T-helper 17 cell (primary cell): ENCODE measurements at regions not wholly inside any gene's neighbourhood (a gene's known extent, or its start where the extent isn't known, plus 50 kb on each side); places are given as distances from the start of the nearest gene placed in this dataset.

Experiments
- ATAC-seq: fragments of 150-1000 bp; cut with Tn5 transposase; 2 replicates; pipeline ENCODE4 v1.10.0; 2021; ENCODE audit warnings: mild to moderate bottlenecking, moderate library complexity
- DNase-seq, 3 donors: peaks; one replicate each; pipeline versions ENCODE4 v3.0.0 to v3.0.0-alpha.2; 2020 to 2021
- H3K9me3 ChIP-seq: one replicate; pipeline ENCODE4 v1.7.0; 2013; ENCODE audit warnings: low read length, mild to moderate bottlenecking; ENCODE audit not compliant: control insufficient read depth, poor library complexity, severe bottlenecking
- H3K27ac Mint-ChIP-seq: one replicate; pipeline ENCODE4 v1.8.0; 2022; ENCODE audit warnings: mild to moderate bottlenecking, moderate library complexity, mixed read lengths
- H3K27me3 Mint-ChIP-seq: one replicate; pipeline ENCODE4 v1.8.0; 2022; ENCODE audit warnings: mixed read lengths
- H3K36me3 Mint-ChIP-seq: one replicate; pipeline ENCODE4 v1.8.0; 2022; ENCODE audit warnings: low read depth, mixed read lengths
- H3K4me1 Mint-ChIP-seq: one replicate; pipeline ENCODE4 v1.8.0; 2022; ENCODE audit warnings: mild to moderate bottlenecking, mixed read lengths
- H3K4me3 Mint-ChIP-seq: one replicate; pipeline ENCODE4 v1.8.0; 2022; ENCODE audit warnings: mild to moderate bottlenecking, moderate library complexity, mixed read lengths

DNA sequence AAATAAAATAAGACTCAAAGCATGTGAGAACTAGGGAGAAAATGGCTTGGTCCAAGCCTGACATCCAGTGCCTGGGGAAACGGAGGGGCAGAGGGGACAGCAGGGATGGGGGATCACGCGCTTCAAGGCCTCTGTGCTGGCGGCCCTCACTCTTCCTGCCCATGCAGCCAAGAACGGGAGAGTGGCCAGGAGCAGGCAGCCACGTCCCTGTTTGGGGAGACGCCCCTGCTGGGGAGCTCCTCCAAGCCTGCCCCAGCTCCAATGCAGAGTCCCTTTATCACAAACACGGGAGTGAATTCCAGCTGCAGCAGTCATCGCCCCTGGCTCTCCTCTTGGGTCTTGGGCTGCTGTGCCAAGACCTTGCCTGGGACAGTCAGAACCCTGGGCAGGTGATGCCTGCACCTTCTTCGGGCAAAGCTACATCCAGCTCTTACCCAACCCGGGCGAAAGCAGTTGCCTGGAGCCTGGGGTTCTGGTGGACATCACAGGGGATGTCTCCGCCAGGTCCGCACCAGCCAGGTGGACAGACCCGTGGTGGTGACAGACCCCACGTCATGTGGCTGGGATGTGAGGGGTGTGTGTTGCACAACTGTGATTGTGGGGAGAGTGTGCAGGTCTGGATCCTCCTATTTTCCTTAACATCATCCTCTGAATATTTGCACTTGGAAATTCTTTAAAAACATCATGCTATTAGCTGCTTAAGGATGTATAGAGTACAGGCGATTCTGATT, 1391.3 kb downstream of the BRD1 start:
- Mint-ChIP-seq H3K4me3 (no peak overlapping the region), H3K27ac (no peak overlapping the region), H3K36me3 (no peaks in the 10 kb centered on the region), H3K4me1 (no peaks in the 10 kb centered on the region), H3K27me3 (no peaks in the 10 kb centered on the region)
- no peak for DNase-seq
- H3K9me3 ChIP-seq = no peaks in the 10 kb centered on the region
- ATAC-seq = no peak

DNA sequence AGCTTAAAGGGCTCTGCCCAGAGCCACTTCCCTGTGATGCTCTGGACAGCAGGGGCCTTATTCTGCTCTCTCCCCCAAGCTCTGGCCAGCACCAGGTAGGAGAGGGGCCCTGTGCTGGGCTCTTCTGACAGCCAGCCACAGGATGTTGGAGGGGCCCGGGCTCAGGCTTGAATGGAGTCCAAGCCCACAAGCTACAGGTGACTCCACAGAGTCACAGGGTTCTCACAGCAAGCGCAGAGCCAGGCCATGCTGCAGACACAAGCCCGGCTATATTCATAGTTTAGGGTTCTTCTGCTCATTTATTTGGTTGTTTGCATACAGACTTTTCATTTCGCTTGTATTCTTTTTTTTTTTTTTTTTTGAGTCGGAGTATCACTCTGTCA, 1392.8 kb downstream of the BRD1 start:
- Mint-ChIP-seq H3K27me3 (no peaks in the 10 kb centered on the region), H3K4me1 (no peaks in the 10 kb centered on the region), H3K36me3 (no peaks in the 10 kb centered on the region), H3K27ac (no peak overlapping the region), H3K4me3 (no peak overlapping the region)
- no peak for ATAC-seq
- H3K9me3 ChIP-seq = no peaks in the 10 kb centered on the region
- DNase-seq = no peak

DNA sequence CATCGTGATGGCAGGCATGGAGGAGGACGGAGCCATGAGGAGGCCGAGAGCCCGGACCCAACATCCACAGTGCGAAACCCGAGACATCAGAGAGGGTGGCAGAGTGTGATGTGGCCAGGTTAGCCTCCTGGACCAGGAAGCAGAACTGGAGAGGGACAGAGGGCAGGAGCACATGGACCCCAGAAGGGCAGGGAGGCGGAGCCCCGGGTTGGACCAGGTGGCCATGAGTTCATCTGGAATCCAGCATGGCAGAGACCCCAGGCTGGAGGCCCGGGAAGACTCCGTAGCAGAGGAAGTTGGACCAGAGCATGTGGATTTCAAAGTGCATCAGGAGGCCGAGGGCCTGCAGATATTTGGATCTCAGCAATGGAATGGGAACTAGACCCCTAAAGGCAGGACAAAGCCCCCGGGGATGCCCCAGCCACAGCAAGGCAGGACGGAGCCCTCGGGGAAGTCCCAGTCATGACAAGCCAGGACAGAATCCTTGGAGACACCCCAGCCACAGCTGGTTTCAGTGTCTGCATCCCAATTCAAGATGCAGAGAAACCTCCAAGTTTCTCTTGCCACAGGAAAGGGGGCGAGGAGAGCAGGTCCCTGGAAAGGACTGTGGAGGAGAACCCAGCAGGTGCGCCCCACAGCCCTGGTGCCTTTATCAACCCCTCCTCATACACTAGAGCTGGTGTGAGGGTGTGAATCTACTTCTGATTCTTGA, 1393.4 kb downstream of the BRD1 start:
- H3K4me1 Mint-ChIP-seq = no peaks in the 10 kb centered on the region
- H3K36me3 Mint-ChIP-seq = no peaks in the 10 kb centered on the region
- no peak for ATAC-seq
- no peaks in the 10 kb centered on the region for H3K9me3 ChIP-seq
- no peak overlapping the region for H3K4me3 Mint-ChIP-seq
- H3K27me3 Mint-ChIP-seq = peaks cover 2% of the 10 kb centered on the region
- no peak for DNase-seq
- no peak overlapping the region for H3K27ac Mint-ChIP-seq

DNA sequence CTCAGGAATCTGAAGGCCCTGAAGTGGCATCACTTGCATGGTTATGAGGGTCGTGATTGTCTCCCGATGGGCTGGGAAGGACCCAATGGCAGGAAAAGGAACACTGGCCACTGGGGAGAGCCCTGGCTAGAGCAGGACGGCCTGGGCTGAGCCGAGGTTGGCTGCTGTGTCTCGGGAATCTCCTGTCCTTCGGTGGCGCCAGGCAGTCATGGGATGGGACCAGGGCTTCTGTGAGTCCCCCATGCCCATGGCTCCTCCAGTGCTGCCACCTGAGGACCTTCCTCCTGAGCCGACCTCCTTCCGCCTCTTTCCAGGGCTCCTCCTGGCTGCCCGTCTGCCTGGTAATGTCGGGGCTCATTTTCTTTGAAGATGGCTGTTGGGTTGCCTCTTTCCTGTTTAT, 1394.0 kb downstream of the BRD1 start:
- H3K27ac Mint-ChIP-seq = no peak overlapping the region
- H3K9me3 ChIP-seq = no peaks in the 10 kb centered on the region
- no peak for DNase-seq
- H3K4me1 Mint-ChIP-seq = no peaks in the 10 kb centered on the region
- peaks cover 7% of the 10 kb centered on the region for H3K27me3 Mint-ChIP-seq
- no peaks in the 10 kb centered on the region for H3K36me3 Mint-ChIP-seq
- no peak for ATAC-seq
- no peak overlapping the region for H3K4me3 Mint-ChIP-seq

- no peak for DNase-seq
These were observed 1394.7 kb downstream of the BRD1 start for GRCh38 chr22:48432781-48433518.

GRCh38 chr22:48431536-48432315, 1395.9 kb downstream of the BRD1 start:
- Mint-ChIP-seq H3K36me3 (no peaks in the 10 kb centered on the region), H3K27me3 (peaks cover 9% of the 10 kb centered on the region), H3K4me3 (no peak overlapping the region), H3K27ac (no peak overlapping the region), H3K4me1 (no peaks in the 10 kb centered on the region)
- no peaks in the 10 kb centered on the region for H3K9me3 ChIP-seq
- DNase-seq (no peak), ATAC-seq (no peak)

More at GRCh38 chr22:48432781-48433518, 1394.7 kb downstream of the BRD1 start:
- Mint-ChIP-seq H3K36me3 (no peaks in the 10 kb centered on the region), H3K4me1 (no peaks in the 10 kb centered on the region), H3K27me3 (peaks cover 7% of the 10 kb centered on the region), H3K27ac (no peak overlapping the region), H3K4me3 (no peak overlapping the region)
- no peak for ATAC-seq
- H3K9me3 ChIP-seq = no peaks in the 10 kb centered on the region

- H3K9me3 ChIP-seq = no peaks in the 10 kb centered on the region
- no peaks in the 10 kb centered on the region for H3K4me1 Mint-ChIP-seq
- ATAC-seq (no peak), DNase-seq (no peak)
- H3K27ac Mint-ChIP-seq = no peak overlapping the region
- peaks cover 12% of the 10 kb centered on the region for H3K27me3 Mint-ChIP-seq
- no peaks in the 10 kb centered on the region for H3K36me3 Mint-ChIP-seq
- H3K4me3 Mint-ChIP-seq = no peak overlapping the region
These were observed 1396.7 kb downstream of the BRD1 start for GRCh38 chr22:48431014-48431413.

GRCh38 chr22:48429446-48430020, 1398.1 kb downstream of the BRD1 start:
- no peak for DNase-seq
- no peaks in the 10 kb centered on the region for H3K36me3 Mint-ChIP-seq
- H3K4me1 Mint-ChIP-seq = no peaks in the 10 kb centered on the region
- no peak for ATAC-seq
- H3K9me3 ChIP-seq = no peaks in the 10 kb centered on the region
- no peak overlapping the region for H3K27ac Mint-ChIP-seq
- H3K27me3 Mint-ChIP-seq = peaks cover 17% of the 10 kb centered on the region
- H3K4me3 Mint-ChIP-seq = no peak overlapping the region

- no peak overlapping the region for H3K27ac Mint-ChIP-seq
- H3K9me3 ChIP-seq = no peaks in the 10 kb centered on the region
- peaks cover 17% of the 10 kb centered on the region for H3K27me3 Mint-ChIP-seq
- H3K36me3 Mint-ChIP-seq = no peaks in the 10 kb centered on the region
- no peaks in the 10 kb centered on the region for H3K4me1 Mint-ChIP-seq
- H3K4me3 Mint-ChIP-seq = no peak overlapping the region
- no peak for ATAC-seq
- no peak for DNase-seq
These were observed 1398.9 kb downstream of the BRD1 start for GRCh38 chr22:48428631-48429371.

DNA sequence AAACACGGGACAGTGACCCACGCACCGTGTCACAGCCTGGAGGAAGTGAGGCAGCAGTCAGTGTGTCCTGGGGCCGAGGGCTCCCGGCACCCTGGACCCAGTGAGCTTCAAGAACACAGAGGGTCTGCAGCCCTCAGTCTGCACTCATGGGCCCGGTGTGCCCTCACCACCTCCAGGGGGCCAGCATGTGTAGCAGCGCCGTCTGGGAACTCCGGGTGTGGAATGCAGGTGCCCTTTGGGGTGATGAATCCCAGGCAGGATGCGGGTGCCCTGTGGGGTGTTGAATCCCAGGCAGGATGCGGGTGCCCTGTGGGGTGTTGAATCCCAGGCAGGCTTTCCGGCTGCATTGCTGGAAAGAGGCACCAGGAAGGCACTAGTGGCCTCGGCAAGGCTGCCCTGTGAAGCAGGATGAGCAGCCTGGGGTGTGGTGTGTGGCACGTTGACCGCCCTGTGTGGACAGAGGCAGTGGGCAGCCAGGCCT, 1399.9 kb downstream of the BRD1 start:
- Mint-ChIP-seq H3K4me3 (no peak overlapping the region), H3K27ac (no peak overlapping the region), H3K36me3 (no peaks in the 10 kb centered on the region), H3K4me1 (no peaks in the 10 kb centered on the region), H3K27me3 (peaks cover 21% of the 10 kb centered on the region)
- DNase-seq (no peak), ATAC-seq (no peak)
- no peaks in the 10 kb centered on the region for H3K9me3 ChIP-seq

GRCh38 chr22:48426466-48427380, 1401.0 kb downstream of the BRD1 start:
- Mint-ChIP-seq H3K4me1 (no peaks in the 10 kb centered on the region), H3K4me3 (no peak overlapping the region), H3K27ac (no peak overlapping the region), H3K36me3 (no peaks in the 10 kb centered on the region), H3K27me3 (peaks cover 23% of the 10 kb centered on the region)
- ATAC-seq = no peak
- no peak for DNase-seq
- no peaks in the 10 kb centered on the region for H3K9me3 ChIP-seq
